GM12873 (cell line): ENCODE measurements at regions not wholly inside any gene's neighbourhood (a gene's known extent, or its start where the extent isn't known, plus 50 kb on each side); places are given as distances from the start of the nearest gene placed in this dataset.

Source experiments
- TF ChIP-seq, protein P1 (sequence below): IDR thresholded peaks from 2 replicates; pipeline ENCODE4 v1.5.1; 2012; ENCODE audit warnings: low read depth, mild to moderate bottlenecking, moderate library complexity, low read length, control low read depth; ENCODE audit not compliant: insufficient read depth; ENCODE audit errors: missing control alignments

DNA sequence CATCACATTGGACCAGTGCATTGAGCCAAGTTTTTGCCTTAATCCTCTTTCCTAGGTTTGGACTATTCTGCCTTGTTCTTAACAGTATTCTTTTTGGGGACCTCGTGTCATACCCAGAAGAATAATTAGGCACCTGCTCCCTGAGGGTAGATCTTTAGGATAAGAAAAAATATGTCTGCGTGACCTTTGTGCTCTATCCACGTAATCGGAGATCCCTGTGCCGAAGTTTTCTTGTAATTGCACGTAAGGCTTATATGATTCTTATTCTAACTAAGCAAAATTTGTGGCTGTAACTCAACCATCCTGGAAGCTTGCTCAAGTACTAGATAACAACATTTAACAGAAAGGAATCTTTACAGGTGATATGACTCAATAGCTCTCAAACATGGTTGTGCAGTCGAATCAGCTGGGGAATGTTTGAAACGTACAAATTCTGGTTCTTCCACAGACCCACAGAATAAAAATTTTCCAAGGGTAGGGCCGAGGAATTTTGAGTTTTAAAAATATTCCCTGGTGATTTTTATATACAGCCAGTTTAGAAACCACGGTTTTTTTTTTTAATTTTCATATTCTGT lies 344.3 kb downstream of the GBA3 start:
- TF ChIP-seq, protein P1, sequence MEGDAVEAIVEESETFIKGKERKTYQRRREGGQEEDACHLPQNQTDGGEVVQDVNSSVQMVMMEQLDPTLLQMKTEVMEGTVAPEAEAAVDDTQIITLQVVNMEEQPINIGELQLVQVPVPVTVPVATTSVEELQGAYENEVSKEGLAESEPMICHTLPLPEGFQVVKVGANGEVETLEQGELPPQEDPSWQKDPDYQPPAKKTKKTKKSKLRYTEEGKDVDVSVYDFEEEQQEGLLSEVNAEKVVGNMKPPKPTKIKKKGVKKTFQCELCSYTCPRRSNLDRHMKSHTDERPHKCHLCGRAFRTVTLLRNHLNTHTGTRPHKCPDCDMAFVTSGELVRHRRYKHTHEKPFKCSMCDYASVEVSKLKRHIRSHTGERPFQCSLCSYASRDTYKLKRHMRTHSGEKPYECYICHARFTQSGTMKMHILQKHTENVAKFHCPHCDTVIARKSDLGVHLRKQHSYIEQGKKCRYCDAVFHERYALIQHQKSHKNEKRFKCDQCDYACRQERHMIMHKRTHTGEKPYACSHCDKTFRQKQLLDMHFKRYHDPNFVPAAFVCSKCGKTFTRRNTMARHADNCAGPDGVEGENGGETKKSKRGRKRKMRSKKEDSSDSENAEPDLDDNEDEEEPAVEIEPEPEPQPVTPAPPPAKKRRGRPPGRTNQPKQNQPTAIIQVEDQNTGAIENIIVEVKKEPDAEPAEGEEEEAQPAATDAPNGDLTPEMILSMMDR: no peak

DNA sequence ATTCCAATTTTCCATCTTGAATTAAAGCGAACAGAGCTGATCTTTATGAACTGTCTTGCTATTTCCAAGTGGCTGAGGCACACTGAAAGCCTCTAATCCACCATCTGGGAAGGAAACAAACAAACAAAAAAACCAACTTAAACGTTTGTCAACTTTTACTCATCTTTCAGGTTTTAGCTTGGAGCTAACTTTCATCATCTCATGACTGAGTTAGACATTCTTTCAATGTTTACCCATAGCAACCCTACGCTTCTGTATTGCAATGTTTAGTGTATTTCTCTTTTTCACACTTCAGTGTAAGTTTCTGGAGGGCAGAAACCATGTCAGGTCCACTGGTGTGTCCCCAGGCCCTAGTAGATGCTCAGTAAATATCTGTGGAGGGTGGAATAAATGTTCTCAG lies 343.8 kb downstream of the GBA3 start:
- TF ChIP-seq, protein P1: no peak

DNA sequence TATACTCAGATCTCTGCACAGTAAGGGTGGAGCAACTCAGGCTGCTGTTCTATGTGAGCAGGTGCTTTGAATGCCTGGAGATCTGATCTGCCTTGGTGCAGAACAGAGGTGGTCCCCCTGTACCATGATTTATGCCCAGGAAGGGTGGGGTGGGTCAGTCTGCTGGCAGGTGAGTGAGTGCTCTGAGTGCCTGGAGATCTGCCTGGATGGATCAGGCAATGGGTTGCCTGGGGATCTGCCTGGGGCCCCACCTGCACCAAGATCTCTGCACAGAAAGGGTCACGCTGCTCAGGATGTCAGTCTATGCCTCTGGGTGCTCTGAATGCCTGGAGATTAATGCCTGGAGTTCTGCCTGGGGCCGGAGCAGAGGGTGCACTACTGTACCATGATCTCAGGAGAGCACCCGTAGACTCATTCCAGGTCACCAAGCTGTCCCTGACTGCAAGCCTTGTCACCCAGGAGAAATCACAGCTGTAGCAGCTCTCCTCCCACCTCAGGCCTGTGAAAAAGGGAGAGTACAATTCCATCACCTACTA lies 342.9 kb downstream of the GBA3 start:
- TF ChIP-seq, protein P1: no peak

DNA sequence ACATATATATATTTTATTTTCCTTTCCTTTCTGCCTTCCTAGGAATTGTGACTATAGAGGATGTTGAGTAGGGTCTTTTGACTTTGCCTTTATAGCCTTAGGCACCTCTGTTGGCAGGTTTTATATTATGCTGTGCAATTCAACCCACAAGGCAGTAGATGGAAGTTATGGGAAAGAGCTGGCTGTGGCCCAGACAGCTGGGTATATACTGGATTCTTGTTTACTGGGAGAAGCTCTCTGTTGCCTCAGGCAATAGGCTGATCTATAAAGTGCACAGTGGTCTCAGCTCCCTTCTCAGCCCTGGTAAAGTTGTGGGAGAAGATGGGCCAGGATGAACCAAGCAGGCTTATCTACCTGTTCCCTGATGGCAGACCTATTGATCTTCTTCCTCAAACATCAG lies 342.0 kb downstream of the GBA3 start:
- TF ChIP-seq, protein P1: no peak

DNA sequence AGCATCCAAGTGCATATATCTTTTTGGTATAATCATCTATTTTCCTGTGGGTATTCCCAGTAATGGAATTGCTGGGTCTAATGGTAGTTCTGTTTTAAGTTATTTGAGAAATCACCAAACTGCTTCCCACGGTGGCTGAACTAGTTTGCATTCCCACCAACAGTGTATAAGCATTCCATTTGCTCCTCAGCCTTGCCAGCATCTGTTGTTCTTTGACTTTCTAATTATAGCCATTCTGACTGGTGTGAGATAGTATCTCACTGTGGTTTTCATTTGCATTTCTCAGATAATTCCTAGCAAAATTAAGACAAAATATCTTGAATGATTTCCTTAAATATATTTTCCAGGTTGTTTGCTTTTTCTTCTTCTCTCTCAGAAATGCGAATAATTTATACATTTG lies 341.1 kb downstream of the GBA3 start:
- TF ChIP-seq, protein P1: no peak

DNA sequence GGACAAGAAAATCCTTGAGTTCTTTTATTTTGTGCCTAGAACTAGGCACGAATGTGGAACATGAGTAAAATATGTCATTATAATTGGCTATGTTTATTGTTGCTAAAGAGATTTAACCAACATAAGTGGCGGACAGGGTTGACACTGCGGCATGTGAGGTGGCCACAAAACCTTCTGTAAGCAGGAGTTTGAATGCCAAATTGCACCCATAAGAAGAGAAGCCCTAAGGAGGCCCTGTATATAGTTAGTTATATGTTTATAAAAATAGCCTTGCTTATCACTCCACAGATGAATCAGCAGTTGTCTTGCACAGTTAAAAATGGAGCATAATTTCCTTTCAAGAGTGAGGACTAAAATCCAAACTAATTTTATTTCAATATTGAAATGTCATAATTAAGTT lies 336.1 kb downstream of the GBA3 start:
- TF ChIP-seq, protein P1: no peak

DNA sequence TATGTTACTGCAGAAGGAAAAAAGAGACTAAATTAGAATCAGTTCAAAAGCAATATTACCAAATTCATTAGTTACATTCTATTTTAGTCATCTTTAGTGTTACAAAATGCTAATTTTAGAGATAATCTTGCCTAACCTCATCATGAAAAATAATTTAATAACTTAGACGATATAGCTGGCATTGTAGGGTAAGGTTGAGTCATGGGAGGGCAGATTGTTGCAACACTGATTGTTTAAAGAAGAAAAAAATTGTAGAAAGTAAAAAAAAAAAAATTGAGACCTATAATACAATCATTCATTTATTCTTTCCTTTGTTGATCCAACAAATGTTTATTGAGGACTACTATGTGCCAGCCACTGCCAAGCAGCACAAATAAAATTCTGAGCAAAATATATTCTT lies 330.9 kb downstream of the GBA3 start:
- TF ChIP-seq, protein P1: no peak
